Liver (tissue), 7 donors: ENCODE measurements at regions not wholly inside any gene's neighbourhood (a gene's known extent, or its start where the extent isn't known, plus 50 kb on each side); places are given as distances from the start of the nearest gene placed in this dataset.

Experiments
- DNase-seq: peaks from one replicate; pipeline ENCODE4 v3.0.0-alpha.2; 2017; ENCODE audit warnings: low spot score
- H3K27ac ChIP-seq, 2 donors: one replicate each; pipeline ENCODE4 v1.7.0; 2013; ENCODE audit warnings: inconsistent platforms in 2 of 2, low read length in 2 of 2, control low read depth in 1 of 2, low read depth in 1 of 2, mild to moderate bottlenecking in 1 of 2
- H3K27me3 ChIP-seq, 4 donors: one replicate each; pipeline versions ENCODE4 v1.6.1 to v1.7.0; 2013; ENCODE audit warnings: low read length in 3 of 4, inconsistent platforms in 1 of 4, mild to moderate bottlenecking in 1 of 4, moderate library complexity in 1 of 4; ENCODE audit not compliant: control insufficient read depth in 4 of 4, insufficient read depth in 4 of 4
- H3K36me3 ChIP-seq, 4 donors: one replicate each; pipeline versions ENCODE4 v1.6.1 to v1.7.0; 2013; ENCODE audit warnings: low read length in 3 of 4, mild to moderate bottlenecking in 3 of 4, low read depth in 1 of 4, moderate library complexity in 1 of 4; ENCODE audit not compliant: control insufficient read depth in 4 of 4, insufficient read depth in 3 of 4
- H3K4me1 ChIP-seq, 4 donors: one replicate each; pipeline versions ENCODE4 v1.6.1 to v1.7.0; 2013; ENCODE audit warnings: low read length in 3 of 4, mild to moderate bottlenecking in 3 of 4, moderate library complexity in 1 of 4; ENCODE audit not compliant: control insufficient read depth in 4 of 4, insufficient read depth in 4 of 4
- H3K4me3 ChIP-seq, 3 donors: one replicate each; pipeline versions ENCODE4 v1.6.1 to v1.7.0; 2013; ENCODE audit warnings: low read length in 3 of 3, control low read depth in 1 of 3, low read depth in 1 of 3, mild to moderate bottlenecking in 1 of 3
- H3K9ac ChIP-seq, 2 donors: one replicate each; pipeline ENCODE4 v1.7.0; 2013; ENCODE audit warnings: low read length in 2 of 2, mild to moderate bottlenecking in 2 of 2, moderate library complexity in 2 of 2, control low read depth in 1 of 2, low read depth in 1 of 2
- H3K9me3 ChIP-seq, 4 donors: one replicate each; pipeline versions ENCODE4 v1.6.1 to v1.7.0; 2013; ENCODE audit warnings: low read length in 3 of 4; ENCODE audit not compliant: control insufficient read depth in 4 of 4
- ATF3 ChIP-seq: IDR thresholded peaks from 2 replicates; pipeline ENCODE4 v1.6.1; 2016; ENCODE audit warnings: antibody characterized with exemption
- EGR1 ChIP-seq, 2 donors: IDR thresholded peaks; 2 replicates each; pipeline ENCODE4 v1.6.1; 2016 to 2018; ENCODE audit warnings: antibody characterized with exemption in 2 of 2, low read depth in 2 of 2
- FOXA1 ChIP-seq: IDR thresholded peaks from 2 replicates; pipeline ENCODE4 v1.6.1; 2016; ENCODE audit warnings: antibody characterized with exemption
- FOXA2 ChIP-seq: IDR thresholded peaks from 2 replicates; pipeline ENCODE4 v1.6.1; 2016; ENCODE audit warnings: antibody characterized with exemption
- GABPA ChIP-seq, 2 donors: IDR thresholded peaks in 1 of 2; conservative IDR thresholded peaks in 1 of 2; 2 replicates each; pipeline ENCODE4 v1.6.1; 2016; ENCODE audit warnings: antibody characterized with exemption in 2 of 2, mild to moderate bottlenecking in 1 of 2, moderate library complexity in 1 of 2
- HNF4A ChIP-seq, 2 donors: conservative IDR thresholded peaks; 2 replicates each; pipeline ENCODE4 v1.6.1; 2016; ENCODE audit warnings: antibody characterized with exemption in 2 of 2, mild to moderate bottlenecking in 2 of 2
- JUND ChIP-seq, 2 donors: IDR thresholded peaks; 2 replicates each; pipeline ENCODE4 v1.6.1; 2016; ENCODE audit warnings: antibody characterized with exemption in 2 of 2
- REST ChIP-seq: IDR thresholded peaks from 2 replicates; pipeline ENCODE4 v1.6.1; 2016; ENCODE audit warnings: antibody characterized with exemption, mild to moderate bottlenecking
- RXRA ChIP-seq, 2 donors: IDR thresholded peaks; 2 replicates each; pipeline ENCODE4 v1.6.1; 2017 to 2018; ENCODE audit warnings: antibody characterized with exemption in 2 of 2, mild to moderate bottlenecking in 1 of 2
- SP1 ChIP-seq: IDR thresholded peaks from 2 replicates; pipeline ENCODE4 v1.6.1; 2018; ENCODE audit warnings: antibody characterized with exemption, mild to moderate bottlenecking
- TAF1 ChIP-seq: conservative IDR thresholded peaks from 2 replicates; pipeline ENCODE4 v1.6.1; 2016; ENCODE audit warnings: antibody characterized with exemption, mild to moderate bottlenecking
- YY1 ChIP-seq: IDR thresholded peaks from 2 replicates; pipeline ENCODE4 v1.6.1; 2016; ENCODE audit warnings: antibody characterized with exemption, mild to moderate bottlenecking
- WGBS: extraction: QIAGEN DNeasy Blood & Tissue Kit; methylation state at CpG from one replicate; pipeline ENCODE4 v1.1.7; 2013; 5-methylcytosine and 5-hydroxymethylcytosine counted together
- TF ChIP-seq, protein P1 (sequence below): IDR thresholded peaks from 2 replicates; pipeline ENCODE4 v1.6.1; 2016; ENCODE audit warnings: antibody characterized with exemption
- donor health status: healthy.
- donor health status: healthy.
- donor health status: healthy.
- donor health status: healthy.

- no peaks in the 10 kb centered on the region for H3K9me3 ChIP-seq
- no peak overlapping the region for H3K27ac ChIP-seq
- DNase-seq: no peak
- H3K27me3 ChIP-seq: no peaks in the 10 kb centered on the region
- H3K4me1 ChIP-seq: no peaks in the 10 kb centered on the region
- no peak overlapping the region for H3K4me3 ChIP-seq
- WGBS: 78% methylated on average over 14 of the region's 14 CpGs
- H3K9ac ChIP-seq: no peak overlapping the region
- TF ChIP-seq JUND (IDR thresholded peaks at IDR 0.05): no peak
- TF ChIP-seq FOXA2: no peak
- TF ChIP-seq HNF4A (conservative IDR thresholded peaks at IDR 0.05): no peak
- TF ChIP-seq REST: no peak
- no peak for TF ChIP-seq ATF3
- no peak for TF ChIP-seq TAF1
- no peak for TF ChIP-seq GABPA (IDR thresholded peaks at IDR 0.05 in 1 of 2, conservative IDR thresholded peaks at IDR 0.05 in 1 of 2)
- no peak for TF ChIP-seq SP1
- no peaks in the 10 kb centered on the region for H3K36me3 ChIP-seq
Measured at GRCh38 chr6:147821295-147821897, 312.9 kb downstream of the SAMD5 start.

- no peak for DNase-seq
- H3K4me3 ChIP-seq: no peak overlapping the region
- TF ChIP-seq REST (no peak), GABPA (IDR thresholded peaks at IDR 0.05 in 1 of 2, conservative IDR thresholded peaks at IDR 0.05 in 1 of 2) (no peak), RXRA (IDR thresholded peaks at IDR 0.05) (no peak), SP1 (no peak), JUND (IDR thresholded peaks at IDR 0.05) (no peak), FOXA1 (no peak), EGR1 (IDR thresholded peaks at IDR 0.05; ENCODE audit: low read depth in 2 of 2) (no peak), YY1 (no peak), ATF3 (no peak)
- TF ChIP-seq, protein P1, sequence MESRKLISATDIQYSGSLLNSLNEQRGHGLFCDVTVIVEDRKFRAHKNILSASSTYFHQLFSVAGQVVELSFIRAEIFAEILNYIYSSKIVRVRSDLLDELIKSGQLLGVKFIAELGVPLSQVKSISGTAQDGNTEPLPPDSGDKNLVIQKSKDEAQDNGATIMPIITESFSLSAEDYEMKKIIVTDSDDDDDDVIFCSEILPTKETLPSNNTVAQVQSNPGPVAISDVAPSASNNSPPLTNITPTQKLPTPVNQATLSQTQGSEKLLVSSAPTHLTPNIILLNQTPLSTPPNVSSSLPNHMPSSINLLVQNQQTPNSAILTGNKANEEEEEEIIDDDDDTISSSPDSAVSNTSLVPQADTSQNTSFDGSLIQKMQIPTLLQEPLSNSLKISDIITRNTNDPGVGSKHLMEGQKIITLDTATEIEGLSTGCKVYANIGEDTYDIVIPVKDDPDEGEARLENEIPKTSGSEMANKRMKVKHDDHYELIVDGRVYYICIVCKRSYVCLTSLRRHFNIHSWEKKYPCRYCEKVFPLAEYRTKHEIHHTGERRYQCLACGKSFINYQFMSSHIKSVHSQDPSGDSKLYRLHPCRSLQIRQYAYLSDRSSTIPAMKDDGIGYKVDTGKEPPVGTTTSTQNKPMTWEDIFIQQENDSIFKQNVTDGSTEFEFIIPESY: no peak
- no peak overlapping the region for H3K27ac ChIP-seq
- 87% methylated on average over 2 of the region's 2 CpGs for WGBS
- no peaks in the 10 kb centered on the region for H3K9me3 ChIP-seq
- H3K9ac ChIP-seq: no peak overlapping the region
- H3K27me3 ChIP-seq: no peaks in the 10 kb centered on the region
- no peaks in the 10 kb centered on the region for H3K4me1 ChIP-seq
- H3K36me3 ChIP-seq: no peaks in the 10 kb centered on the region
Measured at GRCh38 chr6:147823936-147824335, 315.4 kb downstream of the SAMD5 start.
